ENCODE measurements at regions not wholly inside any gene's neighbourhood (a gene's known extent, or its start where the extent isn't known, plus 50 kb on each side); places are given as distances from the start of the nearest gene placed in this dataset.

- DNase-seq (ENCODE audit: low spot score), result no peak
Observed at GRCh38 chr4:3343358-3343757, 50.5 kb downstream of the RGS12 start.

GRCh38 chr4:3344104-3344503, 51.3 kb downstream of the RGS12 start:
- no peak for DNase-seq (ENCODE audit: low spot score)

GRCh38 chr4:3344596-3344995, 51.8 kb downstream of the RGS12 start:
- no peak for DNase-seq (ENCODE audit: low spot score)

- DNase-seq (ENCODE audit: low spot score), result no peak
Observed at GRCh38 chr4:3345384-3345783, 52.6 kb downstream of the RGS12 start.

- peak; percentile 72 for DNase-seq (ENCODE audit: low spot score)
Observed at GRCh38 chr4:3346146-3346545, 53.3 kb downstream of the RGS12 start.

GRCh38 chr4:3347871-3348270, 55.0 kb downstream of the RGS12 start:
- no peak for DNase-seq (ENCODE audit: low spot score)

GRCh38 chr4:3348621-3349020, 55.8 kb downstream of the RGS12 start:
- DNase-seq (ENCODE audit: low spot score), result no peak

- DNase-seq (ENCODE audit: low spot score), result no peak
Observed at GRCh38 chr4:3349116-3349515, 56.3 kb downstream of the RGS12 start.

- DNase-seq (ENCODE audit: low spot score), result no peak
Observed at GRCh38 chr4:3351997-3352396, 59.2 kb downstream of the RGS12 start.

GRCh38 chr4:3352505-3352904, 59.7 kb downstream of the RGS12 start:
- DNase-seq (ENCODE audit: low spot score), result no peak

- DNase-seq (ENCODE audit: low spot score), result no peak
Observed at GRCh38 chr4:3352941-3353594, 60.2 kb downstream of the RGS12 start.

- DNase-seq (ENCODE audit: low spot score), result no peak
Observed at GRCh38 chr4:3353752-3354454, 61.1 kb downstream of the RGS12 start.

- DNase-seq (ENCODE audit: low spot score), result no peak
Observed at GRCh38 chr4:3354455-3354811, 61.6 kb downstream of the RGS12 start.

- DNase-seq (ENCODE audit: low spot score), result no peak
Observed at GRCh38 chr4:3355266-3355748, 62.5 kb downstream of the RGS12 start.

- no peak for DNase-seq (ENCODE audit: low spot score)
Observed at GRCh38 chr4:3358656-3359055, 65.8 kb downstream of the RGS12 start.

- peak; percentile 62 for DNase-seq (ENCODE audit: low spot score)
Observed at GRCh38 chr4:3360777-3361176, 68.0 kb downstream of the RGS12 start.

GRCh38 chr4:3361406-3361805, 68.6 kb downstream of the RGS12 start:
- DNase-seq (ENCODE audit: low spot score), result no peak

GRCh38 chr4:3361896-3362295, 69.1 kb downstream of the RGS12 start:
- DNase-seq (ENCODE audit: low spot score), result no peak

- no peak for DNase-seq (ENCODE audit: low spot score)
Observed at GRCh38 chr4:3362431-3363287, 69.8 kb downstream of the RGS12 start.

GRCh38 chr4:3363411-3364141, 70.8 kb downstream of the RGS12 start:
- no peak for DNase-seq (ENCODE audit: low spot score)

GRCh38 chr4:3364199-3364598, 71.4 kb downstream of the RGS12 start:
- no peak for DNase-seq (ENCODE audit: low spot score)

GRCh38 chr4:3364634-3365314, 72.0 kb downstream of the RGS12 start:
- DNase-seq (ENCODE audit: low spot score), result no peak

Measured in kidney tubule cell (primary cell).